ENCODE measurements at regions not wholly inside any gene's neighbourhood (a gene's known extent, or its start where the extent isn't known, plus 50 kb on each side); places are given as distances from the start of the nearest gene placed in this dataset.

- no peak overlapping the region for H3K4me3 ChIP-seq (ENCODE audit: low read depth, low read length)
- Mint-ChIP-seq H3K4me3 (ENCODE audit: unreplicated experiment) (no peak overlapping the region), H3K36me3 (ENCODE audit: insufficient read depth, unreplicated experiment) (no peaks in the 10 kb centered on the region), H3K9me3 (ENCODE audit: unreplicated experiment) (no peaks in the 10 kb centered on the region), H3K27ac (ENCODE audit: unreplicated experiment) (no peak overlapping the region), H3K4me1 (ENCODE audit: low read depth, unreplicated experiment) (no peaks in the 10 kb centered on the region), H3K27me3 (ENCODE audit: insufficient read depth, unreplicated experiment) (no peaks in the 10 kb centered on the region)
- no peaks in the 10 kb centered on the region for H3K9me3 ChIP-seq
- H3K4me1 ChIP-seq: no peaks in the 10 kb centered on the region
- ChIA-PET POLR2A (no interaction called here), CTCF (no interaction called here)
- intact Hi-C loops (cut with micrococcal nuclease; ENCODE audit: unreplicated experiment): no loop called here
- H3K27me3 ChIP-seq (replicated peaks; ENCODE audit: control insufficient read depth, insufficient read depth, low read length): no peaks in the 10 kb centered on the region
- H3K36me3 ChIP-seq (ENCODE audit: control insufficient read depth, insufficient read depth, low read length): no peaks in the 10 kb centered on the region
- BruUV-seq (replicated peaks): no TSS peak
- DNase-seq: no peak
- no peak for TF ChIP-seq CTCF (IDR thresholded peaks at IDR 0.05; ENCODE audit: insufficient read depth in 1 of 2, low read depth in 1 of 2, low read length in 1 of 2, severe bottlenecking in 1 of 2, unreplicated experiment in 1 of 2)
Observed at GRCh38 chr6:21478883-21479539, 114.5 kb upstream of the SOX4 start.

- H3K27ac Mint-ChIP-seq (ENCODE audit: unreplicated experiment): no peak overlapping the region
- intact Hi-C loops (cut with micrococcal nuclease; ENCODE audit: unreplicated experiment): no loop called here
- POLR2A ChIA-PET: no interaction called here
- no peaks in the 10 kb centered on the region for H3K9me3 ChIP-seq
- H3K27me3 ChIP-seq (replicated peaks; ENCODE audit: control insufficient read depth, insufficient read depth, low read length): no peaks in the 10 kb centered on the region
- H3K4me3 Mint-ChIP-seq (ENCODE audit: unreplicated experiment): no peak overlapping the region
- no peaks in the 10 kb centered on the region for H3K4me1 ChIP-seq
- TF ChIP-seq CTCF (IDR thresholded peaks at IDR 0.05; ENCODE audit: insufficient read depth in 1 of 2, low read depth in 1 of 2, low read length in 1 of 2, severe bottlenecking in 1 of 2, unreplicated experiment in 1 of 2): no peak
- CTCF ChIA-PET: no interaction called here
- H3K36me3 Mint-ChIP-seq (ENCODE audit: insufficient read depth, unreplicated experiment): no peaks in the 10 kb centered on the region
- BruUV-seq (replicated peaks): no TSS peak
- DNase-seq: no peak
- H3K27me3 Mint-ChIP-seq (ENCODE audit: insufficient read depth, unreplicated experiment): no peaks in the 10 kb centered on the region
- H3K36me3 ChIP-seq (ENCODE audit: control insufficient read depth, insufficient read depth, low read length): no peaks in the 10 kb centered on the region
- no peaks in the 10 kb centered on the region for H3K9me3 Mint-ChIP-seq (ENCODE audit: unreplicated experiment)
- no peak overlapping the region for H3K4me3 ChIP-seq (ENCODE audit: low read depth, low read length)
- no peaks in the 10 kb centered on the region for H3K4me1 Mint-ChIP-seq (ENCODE audit: low read depth, unreplicated experiment)
Observed at GRCh38 chr6:21486115-21486514, 107.4 kb upstream of the SOX4 start.

- BruUV-seq (replicated peaks): no TSS peak
- H3K4me3 ChIP-seq (ENCODE audit: low read depth, low read length): no peak overlapping the region
- Mint-ChIP-seq H3K9me3 (ENCODE audit: unreplicated experiment) (no peaks in the 10 kb centered on the region), H3K36me3 (ENCODE audit: insufficient read depth, unreplicated experiment) (no peaks in the 10 kb centered on the region), H3K27me3 (ENCODE audit: insufficient read depth, unreplicated experiment) (no peaks in the 10 kb centered on the region), H3K27ac (ENCODE audit: unreplicated experiment) (no peak overlapping the region), H3K4me3 (ENCODE audit: unreplicated experiment) (no peak overlapping the region), H3K4me1 (ENCODE audit: low read depth, unreplicated experiment) (no peaks in the 10 kb centered on the region)
- intact Hi-C loops (cut with micrococcal nuclease; ENCODE audit: unreplicated experiment): no loop called here
- H3K4me1 ChIP-seq: no peaks in the 10 kb centered on the region
- DNase-seq: no peak
- H3K36me3 ChIP-seq (ENCODE audit: control insufficient read depth, insufficient read depth, low read length): no peaks in the 10 kb centered on the region
- no peaks in the 10 kb centered on the region for H3K27me3 ChIP-seq (replicated peaks; ENCODE audit: control insufficient read depth, insufficient read depth, low read length)
- TF ChIP-seq CTCF (IDR thresholded peaks at IDR 0.05; ENCODE audit: insufficient read depth in 1 of 2, low read depth in 1 of 2, low read length in 1 of 2, severe bottlenecking in 1 of 2, unreplicated experiment in 1 of 2): no peak
- ChIA-PET POLR2A (no interaction called here), CTCF (no interaction called here)
- no peaks in the 10 kb centered on the region for H3K9me3 ChIP-seq
Observed at GRCh38 chr6:21489826-21490225, 103.7 kb upstream of the SOX4 start.
